Mucosa of rectum (tissue), 2 donors: ENCODE measurements at regions not wholly inside any gene's neighbourhood (a gene's known extent, or its start where the extent isn't known, plus 50 kb on each side); places are given as distances from the start of the nearest gene placed in this dataset.

Source experiments
- H3K27ac ChIP-seq, 2 donors: one replicate each; pipeline ENCODE4 v1.7.0; 2013; ENCODE audit warnings: inconsistent platforms in 2 of 2, low read depth in 2 of 2, low read length in 2 of 2
- H3K27me3 ChIP-seq, 2 donors: one replicate each; pipeline ENCODE4 v1.7.0; 2013; ENCODE audit warnings: low read length in 2 of 2; ENCODE audit not compliant: control insufficient read depth in 2 of 2, insufficient read depth in 2 of 2
- H3K36me3 ChIP-seq, 2 donors: one replicate each; pipeline ENCODE4 v1.7.0; 2013; ENCODE audit warnings: low read length in 2 of 2; ENCODE audit not compliant: control insufficient read depth in 2 of 2, insufficient read depth in 2 of 2
- H3K4me1 ChIP-seq, 2 donors: one replicate each; pipeline ENCODE4 v1.7.0; 2013; ENCODE audit warnings: low read length in 2 of 2, mild to moderate bottlenecking in 1 of 2; ENCODE audit not compliant: control insufficient read depth in 2 of 2, insufficient read depth in 2 of 2
- H3K4me3 ChIP-seq, 2 donors: one replicate each; pipeline ENCODE4 v1.7.0; 2013; ENCODE audit warnings: low read length in 2 of 2
- H3K9ac ChIP-seq, 2 donors: one replicate each; pipeline ENCODE4 v1.7.0; 2013; ENCODE audit warnings: low read length in 2 of 2, low read depth in 1 of 2, mild to moderate bottlenecking in 1 of 2
- H3K9me3 ChIP-seq, 2 donors: one replicate each; pipeline ENCODE4 v1.7.0; 2013; ENCODE audit warnings: low read length in 2 of 2; ENCODE audit not compliant: control insufficient read depth in 2 of 2
- donor health status: healthy.
- donor health status: Normal muscosa, but diverticular disease.

DNA sequence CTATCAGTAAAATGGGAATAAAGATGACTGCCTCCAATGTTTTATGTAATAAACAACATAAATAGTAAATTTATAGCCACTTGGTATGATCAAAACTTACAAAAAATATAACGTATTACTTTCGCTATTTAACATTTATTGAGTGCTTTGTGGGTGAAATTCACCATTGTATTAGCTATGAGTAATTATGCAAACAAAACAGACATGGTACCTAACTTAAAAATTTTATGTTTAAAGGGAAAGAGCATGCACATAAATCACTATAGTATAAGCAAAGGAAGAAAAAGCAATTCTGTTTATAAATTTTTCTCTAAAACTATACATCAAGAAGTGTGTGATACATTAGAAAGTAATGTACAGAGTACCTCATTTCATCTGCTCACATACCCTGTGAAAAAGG lies 1046.2 kb downstream of the NCAM2 start:
- no peaks in the 10 kb centered on the region for H3K27me3 ChIP-seq
- no peak overlapping the region for H3K9ac ChIP-seq
- H3K36me3 ChIP-seq, result peaks cover 3 to 9% of the 10 kb centered on the region in 2 donors
- H3K4me1 ChIP-seq, result no peaks in the 10 kb centered on the region
- no peak overlapping the region for H3K4me3 ChIP-seq
- H3K27ac ChIP-seq, result no peak overlapping the region
- H3K9me3 ChIP-seq, result peaks cover 0 to 7% of the 10 kb centered on the region in 2 donors

DNA sequence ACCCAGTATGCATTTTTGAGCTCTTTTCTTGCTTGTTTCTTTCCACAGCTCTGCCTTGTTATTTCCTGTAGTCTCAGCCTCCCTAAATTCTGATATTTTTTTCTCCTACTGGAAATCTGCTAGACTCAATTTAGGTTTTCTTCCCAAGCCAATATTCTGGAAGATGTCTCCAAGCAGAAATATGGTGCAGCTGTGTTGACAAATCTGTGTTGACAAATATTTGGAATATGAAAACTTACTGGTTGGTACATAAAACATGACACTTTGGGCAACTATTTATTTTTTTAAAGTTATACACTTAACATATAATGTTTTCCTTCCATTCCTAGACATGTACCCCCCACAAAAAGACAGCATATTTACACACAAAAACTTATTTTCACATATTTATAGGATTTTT lies 1048.4 kb downstream of the NCAM2 start:
- Histone ChIP-seq H3K4me1 (no peaks in the 10 kb centered on the region), H3K36me3 (no peaks in the 10 kb centered on the region), H3K9me3 (peaks cover 0 to 2% of the 10 kb centered on the region in 2 donors), H3K4me3 (no peak overlapping the region), H3K9ac (no peak overlapping the region), H3K27ac (no peak overlapping the region), H3K27me3 (no peaks in the 10 kb centered on the region)

DNA sequence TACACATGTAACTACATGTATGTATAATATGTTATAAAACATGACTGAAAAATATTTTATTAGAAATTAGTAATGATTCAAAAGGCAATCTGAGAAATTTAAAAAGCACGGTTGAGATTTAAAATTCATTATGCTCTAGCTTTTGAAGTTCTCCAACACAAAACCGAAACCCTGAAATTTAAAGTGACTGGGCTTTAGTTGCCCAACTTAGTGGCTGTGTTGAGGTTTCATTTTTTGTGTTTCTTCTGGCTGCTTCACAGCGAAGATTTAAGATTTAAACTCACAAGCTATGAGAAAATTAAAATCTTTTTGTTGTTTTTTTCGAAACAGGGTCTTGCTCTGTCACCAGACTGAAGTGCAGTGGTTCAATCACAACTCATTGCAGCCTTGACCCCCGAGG lies 1058.7 kb downstream of the NCAM2 start:
- Histone ChIP-seq H3K27me3 (no peaks in the 10 kb centered on the region), H3K4me1 (no peaks in the 10 kb centered on the region), H3K4me3 (no peak overlapping the region), H3K9me3 (no peaks in the 10 kb centered on the region), H3K27ac (no peak overlapping the region), H3K9ac (no peak overlapping the region), H3K36me3 (no peaks in the 10 kb centered on the region)

DNA sequence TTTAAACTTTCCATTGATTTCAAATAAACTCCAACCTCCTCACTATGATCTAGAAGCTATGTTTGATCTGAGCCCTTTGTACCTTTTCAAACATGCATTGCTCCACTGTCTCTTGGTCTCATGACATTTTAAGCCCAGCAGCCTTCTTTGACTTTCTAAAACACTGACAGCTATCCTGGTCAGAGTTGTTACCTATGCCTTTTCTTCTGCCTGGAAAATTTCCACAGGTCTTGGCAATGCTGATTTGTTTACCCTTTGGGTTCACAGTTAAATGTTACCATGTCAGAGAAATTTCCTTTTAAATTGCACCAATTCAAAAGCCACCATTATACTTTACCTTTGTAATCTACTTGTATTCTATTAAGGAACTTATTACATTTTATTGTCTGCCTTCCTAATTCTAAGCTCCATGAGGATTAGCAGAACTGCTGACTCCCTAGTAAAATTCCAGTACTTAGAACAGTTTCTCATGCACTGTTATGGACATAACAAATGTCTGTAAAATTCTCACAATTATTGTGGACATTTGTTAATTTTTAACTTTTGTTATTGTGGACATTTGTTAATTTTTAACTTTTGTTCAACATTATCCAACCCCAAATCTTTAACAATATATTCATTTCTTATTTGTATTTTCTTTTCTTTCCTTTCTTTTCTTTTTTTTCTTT lies 1064.4 kb downstream of the NCAM2 start:
- Histone ChIP-seq H3K4me3 (peak overlapping the region; percentile 48 to 67), H3K27ac (peak overlapping the region; percentile 48 to 72), H3K36me3 (no peaks in the 10 kb centered on the region), H3K4me1 (no peaks in the 10 kb centered on the region), H3K27me3 (no peaks in the 10 kb centered on the region), H3K9ac (peak overlapping the region in 1 of 2 donors; percentile 43), H3K9me3 (no peaks in the 10 kb centered on the region)

DNA sequence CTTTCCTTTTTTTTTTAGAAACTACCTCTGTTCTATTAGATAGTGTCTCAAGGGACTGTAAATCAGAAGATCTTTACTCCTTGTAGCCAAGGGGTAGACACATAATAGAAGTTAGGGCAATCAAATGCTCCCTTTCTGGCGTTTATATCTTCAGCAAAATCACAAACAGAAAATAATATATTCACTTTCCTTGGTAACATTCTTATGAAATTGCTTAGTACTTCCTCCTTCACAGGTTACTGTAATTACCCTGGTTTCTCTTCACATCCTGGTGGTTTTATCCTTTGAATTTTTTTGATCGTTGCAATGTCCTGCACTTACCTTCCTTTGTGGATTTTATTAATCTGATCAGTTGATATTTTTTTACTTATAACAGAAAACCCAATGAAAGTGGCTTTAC lies 1064.9 kb downstream of the NCAM2 start:
- Histone ChIP-seq H3K4me3 (peak overlapping the region; percentile 29 to 48), H3K9ac (no peak overlapping the region), H3K4me1 (no peaks in the 10 kb centered on the region), H3K27me3 (no peaks in the 10 kb centered on the region), H3K36me3 (no peaks in the 10 kb centered on the region), H3K9me3 (no peaks in the 10 kb centered on the region), H3K27ac (peak overlapping the region; percentile 44 to 72)

DNA sequence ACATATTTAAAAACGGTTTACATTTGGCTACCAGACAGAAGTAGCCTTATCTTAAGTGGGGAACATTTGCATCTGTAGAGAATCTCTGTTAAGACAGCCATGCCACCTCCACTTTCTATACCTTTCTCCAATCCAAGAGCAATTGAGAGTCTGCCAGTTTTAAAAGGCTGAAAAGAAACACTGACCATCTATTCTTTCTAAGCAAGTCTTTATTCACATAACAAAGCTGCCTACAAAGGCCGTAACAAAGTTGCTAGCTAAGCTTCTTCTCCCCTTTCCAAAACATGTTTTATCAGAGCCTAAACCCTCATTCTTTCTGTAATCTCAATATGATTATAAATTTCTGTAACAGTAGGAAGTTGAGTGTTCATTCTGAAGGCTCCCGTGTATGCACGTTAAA lies 1078.3 kb downstream of the NCAM2 start:
- H3K4me1 ChIP-seq, result no peaks in the 10 kb centered on the region
- H3K9me3 ChIP-seq, result peaks cover 0 to 2% of the 10 kb centered on the region in 2 donors
- no peaks in the 10 kb centered on the region for H3K36me3 ChIP-seq
- H3K27ac ChIP-seq, result no peak overlapping the region
- H3K9ac ChIP-seq, result no peak overlapping the region
- H3K27me3 ChIP-seq, result no peaks in the 10 kb centered on the region
- H3K4me3 ChIP-seq, result no peak overlapping the region

DNA sequence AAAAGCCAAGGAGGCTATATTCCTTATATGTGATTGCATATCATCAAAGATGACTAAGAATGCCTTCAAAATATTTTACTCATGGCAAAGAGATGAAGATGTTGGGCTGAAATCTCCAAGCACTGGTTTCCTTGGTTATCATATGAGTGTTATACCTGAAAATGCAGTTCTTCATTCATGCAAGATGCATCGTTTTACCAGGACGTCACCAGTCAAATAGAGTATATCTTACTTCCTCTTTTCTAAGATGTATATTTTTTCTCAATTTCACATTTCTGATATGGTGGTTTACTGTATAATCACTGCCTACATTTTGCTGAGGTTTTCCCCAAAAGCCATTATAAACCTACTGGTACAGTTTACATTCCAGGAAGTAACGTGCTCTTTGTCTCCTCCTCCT lies 1085.7 kb downstream of the NCAM2 start:
- Histone ChIP-seq H3K9me3 (peaks cover 0 to 4% of the 10 kb centered on the region in 2 donors), H3K9ac (no peak overlapping the region), H3K4me1 (no peaks in the 10 kb centered on the region), H3K4me3 (no peak overlapping the region), H3K27ac (no peak overlapping the region), H3K27me3 (no peaks in the 10 kb centered on the region), H3K36me3 (no peaks in the 10 kb centered on the region)

DNA sequence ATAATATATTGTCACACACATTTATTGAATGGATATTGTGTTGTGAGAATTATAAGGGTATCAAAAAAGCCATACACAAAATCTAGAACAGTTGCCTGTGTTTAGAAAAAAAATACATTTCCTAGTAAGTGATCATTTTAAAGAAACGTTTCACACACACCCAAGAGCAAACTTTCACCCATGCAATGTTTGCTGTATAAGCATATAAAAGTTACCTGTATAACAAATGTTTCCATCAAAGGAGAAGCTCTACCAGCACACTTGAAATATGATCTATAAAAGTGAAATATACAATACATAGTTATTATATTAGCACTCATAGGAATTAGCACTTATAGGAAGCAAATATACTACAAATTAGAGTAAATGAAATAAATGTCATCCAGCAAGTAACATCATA lies 1098.1 kb downstream of the NCAM2 start:
- H3K27me3 ChIP-seq, result no peaks in the 10 kb centered on the region
- no peaks in the 10 kb centered on the region for H3K9me3 ChIP-seq
- H3K4me3 ChIP-seq, result no peak overlapping the region
- H3K27ac ChIP-seq, result no peak overlapping the region
- peaks cover 0 to 3% of the 10 kb centered on the region in 2 donors for H3K4me1 ChIP-seq
- no peak overlapping the region for H3K9ac ChIP-seq
- no peaks in the 10 kb centered on the region for H3K36me3 ChIP-seq

DNA sequence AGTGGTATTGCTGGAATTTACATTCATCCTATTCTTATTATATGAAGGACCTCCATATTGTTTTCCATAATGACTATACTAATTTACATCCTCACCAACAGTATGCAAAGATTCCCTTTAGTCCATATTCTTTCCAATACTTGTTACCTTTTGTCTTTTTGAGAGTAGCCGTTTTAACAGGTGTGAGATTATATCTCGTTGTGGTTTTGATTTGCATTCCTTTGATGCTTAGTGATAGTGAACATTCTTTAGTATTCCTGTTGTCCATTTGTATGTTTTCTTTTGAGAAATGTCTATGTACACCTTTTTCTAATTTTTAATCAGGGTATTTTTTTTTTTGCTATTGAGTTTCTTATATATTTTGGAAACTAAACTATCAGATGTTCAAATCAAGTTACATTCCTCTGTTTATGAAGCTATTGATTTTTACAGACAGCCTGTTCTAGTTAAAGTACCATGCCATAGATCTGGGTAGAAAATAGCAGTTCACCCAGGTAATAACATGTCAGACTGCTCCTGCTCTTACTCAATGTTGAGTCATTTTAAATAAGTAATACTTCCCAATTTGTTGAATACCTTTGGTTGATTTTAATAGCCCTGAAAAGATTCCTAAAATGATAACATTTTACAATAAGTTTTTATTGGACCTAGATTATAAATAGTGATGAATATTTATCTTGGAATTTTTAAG lies 1108.7 kb downstream of the NCAM2 start:
- Histone ChIP-seq H3K36me3 (no peaks in the 10 kb centered on the region), H3K27ac (no peak overlapping the region), H3K4me1 (no peaks in the 10 kb centered on the region), H3K4me3 (no peak overlapping the region), H3K9ac (no peak overlapping the region), H3K9me3 (no peaks in the 10 kb centered on the region), H3K27me3 (no peaks in the 10 kb centered on the region)

DNA sequence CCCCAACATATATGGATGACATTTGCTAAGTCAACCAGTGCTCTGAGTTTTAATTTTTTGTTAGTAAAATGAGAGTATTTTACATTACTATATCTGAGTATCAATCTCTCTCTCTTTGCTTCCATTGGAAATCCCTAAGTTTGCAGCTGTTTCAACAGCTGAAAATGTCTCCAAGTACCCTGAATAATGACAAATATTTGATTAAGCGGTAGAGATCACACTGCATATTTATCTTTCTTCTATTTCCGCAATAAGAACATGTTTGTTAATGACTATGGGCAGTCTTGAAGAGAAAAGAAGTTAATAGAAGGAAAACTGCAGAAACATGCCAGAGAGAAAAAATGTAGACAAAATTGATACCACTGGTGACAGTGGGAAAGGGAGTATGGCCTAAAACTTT lies 1117.5 kb downstream of the NCAM2 start:
- no peaks in the 10 kb centered on the region for H3K27me3 ChIP-seq
- no peak overlapping the region for H3K9ac ChIP-seq
- no peaks in the 10 kb centered on the region for H3K36me3 ChIP-seq
- H3K27ac ChIP-seq, result no peak overlapping the region
- no peaks in the 10 kb centered on the region for H3K9me3 ChIP-seq
- no peak overlapping the region for H3K4me3 ChIP-seq
- no peaks in the 10 kb centered on the region for H3K4me1 ChIP-seq
